Breast epithelium (tissue), 4 donors: ENCODE measurements at regions not wholly inside any gene's neighbourhood (a gene's known extent, or its start where the extent isn't known, plus 50 kb on each side); places are given as distances from the start of the nearest gene placed in this dataset.

ENCODE experiments used
- DNase-seq, 2 donors: peaks; one replicate each; pipeline ENCODE4 v3.0.0-alpha.2; 2019; ENCODE audit warnings: low spot score in 2 of 2
- H3K27ac ChIP-seq, 2 donors: fragments of 200-600 bp; sonication (generic) in 1 of 2; one replicate each; pipeline ENCODE4 v1.5.1; 2016 to 2019; ENCODE audit warnings: mild to moderate bottlenecking in 1 of 2
- H3K27me3 ChIP-seq, 2 donors: fragments of 200-600 bp; sonication (generic) in 1 of 2; one replicate each; pipeline versions ENCODE4 v1.5.1 to v1.6.0; 2017 to 2019; ENCODE audit warnings: control low read depth in 1 of 2, mild to moderate bottlenecking in 1 of 2
- H3K36me3 ChIP-seq: fragments of 200-600 bp; one replicate; pipeline ENCODE4 v1.5.1; 2019
- H3K4me1 ChIP-seq, 2 donors: fragments of 200-600 bp; sonication (generic); one replicate each; pipeline ENCODE4 v1.5.1; 2016 to 2019; ENCODE audit warnings: control low read depth in 1 of 2
- H3K4me3 ChIP-seq, 3 donors: fragments of 200-600 bp; sonication (generic); 1 replicate in 2 of 3; 2 replicates in 1 of 3; pipeline ENCODE4 v1.5.1; 2016 to 2019; ENCODE audit warnings: mild to moderate bottlenecking in 3 of 3, moderate library complexity in 2 of 3
- H3K9me3 ChIP-seq, 2 donors: fragments of 200-600 bp; sonication (generic) in 1 of 2; one replicate each; pipeline ENCODE4 v1.5.1; 2016 to 2019; ENCODE audit warnings: control low read depth in 1 of 2
- CTCF ChIP-seq, 3 donors: fragments of 450-650 bp; IDR thresholded peaks; one replicate each; pipeline ENCODE4 v1.5.1; 2016 to 2017; ENCODE audit warnings: antibody characterized with exemption in 3 of 3, mild to moderate bottlenecking in 3 of 3, moderate library complexity in 3 of 3
- POLR2A ChIP-seq: fragments of 450-650 bp; IDR thresholded peaks from one replicate; pipeline ENCODE4 v1.6.1; 2016; ENCODE audit warnings: antibody characterized with exemption, mild to moderate bottlenecking, moderate library complexity
- POLR2AphosphoS5 ChIP-seq, 3 donors: sonication (generic); formaldehyde crosslinking; IDR thresholded peaks; one replicate each; pipeline ENCODE4 v1.6.1; 2017; ENCODE audit warnings: antibody characterized with exemption in 3 of 3
- intact Hi-C: fragments of 100-400 bp; cut with DNase I; formaldehyde crosslinking; loops from one replicate; pipeline ENCODE4 v1.15.1; 2023; ENCODE audit warnings: low total_unique reads

- no peaks in the 10 kb centered on the region for H3K36me3 ChIP-seq
- H3K27me3 ChIP-seq, result no peaks in the 10 kb centered on the region
- H3K9me3 ChIP-seq, result peaks cover 0 to 11% of the 10 kb centered on the region in 2 donors
- no peak overlapping the region for H3K27ac ChIP-seq
- no peak for DNase-seq
- no peak for TF ChIP-seq CTCF (IDR thresholded peaks at IDR 0.05)
- no peak for TF ChIP-seq POLR2AphosphoS5 (IDR thresholded peaks at IDR 0.05)
- TF ChIP-seq POLR2A, result no peak
- H3K4me3 ChIP-seq, result no peak overlapping the region
- intact Hi-C loops, result no loop called here
- no peaks in the 10 kb centered on the region for H3K4me1 ChIP-seq
These were observed 948.3 kb upstream of the PRKX start for GRCh38 chrX:4661771-4662170.

GRCh38 chrX:4656419-4656818, 943.0 kb upstream of the PRKX start:
- H3K9me3 ChIP-seq, result no peaks in the 10 kb centered on the region
- no peak for TF ChIP-seq POLR2AphosphoS5 (IDR thresholded peaks at IDR 0.05)
- TF ChIP-seq POLR2A, result no peak
- no peak for TF ChIP-seq CTCF (IDR thresholded peaks at IDR 0.05)
- no peak for DNase-seq

GRCh38 chrX:4655743-4656142, 942.3 kb upstream of the PRKX start:
- H3K27me3 ChIP-seq, result no peaks in the 10 kb centered on the region
- H3K36me3 ChIP-seq, result no peaks in the 10 kb centered on the region
- H3K4me3 ChIP-seq, result no peak overlapping the region
- H3K27ac ChIP-seq, result no peak overlapping the region
- DNase-seq, result peak in 1 of 2 donors; percentile 61
- H3K4me1 ChIP-seq, result no peaks in the 10 kb centered on the region
- TF ChIP-seq POLR2AphosphoS5 (IDR thresholded peaks at IDR 0.05) (no peak), CTCF (IDR thresholded peaks at IDR 0.05) (no peak), POLR2A (no peak)
- intact Hi-C loops, result no loop called here
- H3K9me3 ChIP-seq, result no peaks in the 10 kb centered on the region

More at GRCh38 chrX:4656419-4656818, 943.0 kb upstream of the PRKX start:
- Histone ChIP-seq H3K4me1 (no peaks in the 10 kb centered on the region), H3K4me3 (no peak overlapping the region), H3K36me3 (no peaks in the 10 kb centered on the region), H3K27ac (no peak overlapping the region), H3K27me3 (no peaks in the 10 kb centered on the region)
- intact Hi-C loops, result no loop called here

GRCh38 chrX:4642114-4642513, 928.7 kb upstream of the PRKX start:
- H3K4me3 ChIP-seq, result no peak overlapping the region
- TF ChIP-seq CTCF (IDR thresholded peaks at IDR 0.05) (no peak), POLR2A (no peak), POLR2AphosphoS5 (IDR thresholded peaks at IDR 0.05) (no peak)
- intact Hi-C loops, result no loop called here

GRCh38 chrX:4638036-4638435, 924.6 kb upstream of the PRKX start:
- no peak for DNase-seq
- TF ChIP-seq POLR2A (no peak), POLR2AphosphoS5 (IDR thresholded peaks at IDR 0.05) (no peak), CTCF (IDR thresholded peaks at IDR 0.05) (no peak)
- Histone ChIP-seq H3K4me1 (no peaks in the 10 kb centered on the region), H3K4me3 (no peak overlapping the region), H3K9me3 (peaks cover 0 to 7% of the 10 kb centered on the region in 2 donors), H3K36me3 (no peaks in the 10 kb centered on the region), H3K27ac (no peak overlapping the region), H3K27me3 (no peaks in the 10 kb centered on the region)
- intact Hi-C loops, result no loop called here

More at GRCh38 chrX:4642114-4642513, 928.7 kb upstream of the PRKX start:
- no peaks in the 10 kb centered on the region for H3K4me1 ChIP-seq
- H3K36me3 ChIP-seq, result no peaks in the 10 kb centered on the region
- H3K9me3 ChIP-seq, result peaks cover 0 to 7% of the 10 kb centered on the region in 2 donors
- no peak for DNase-seq
- no peaks in the 10 kb centered on the region for H3K27me3 ChIP-seq
- H3K27ac ChIP-seq, result no peak overlapping the region
